Neutrophil (primary cell): ENCODE measurements at regions not wholly inside any gene's neighbourhood (a gene's known extent, or its start where the extent isn't known, plus 50 kb on each side); places are given as distances from the start of the nearest gene placed in this dataset.
A peak's percentile ranks its signal among the peaks of the same experiment; 100 is the strongest.
"Not testable (repeated sequence)": the region's sequence is repeated elsewhere in the genome, so short reads cannot be mapped to it uniquely, and the experiment has no call there.

Experiments
- H3K27ac ChIP-seq: fragments of 200-600 bp; sonication (generic); 2 replicates; pipeline ENCODE4 v1.5.1; 2016; ENCODE audit warnings: mild to moderate bottlenecking, moderate library complexity
- H3K27me3 ChIP-seq: fragments of 200-600 bp; sonication (generic); 2 replicates; pipeline ENCODE4 v1.6.0; 2016; ENCODE audit warnings: mild to moderate bottlenecking
- H3K36me3 ChIP-seq: fragments of 200-600 bp; sonication (generic); 2 replicates; pipeline ENCODE4 v1.5.1; 2017
- H3K4me1 ChIP-seq, 2 experiments: fragments of 200-600 bp in 1 of 2; sonication (generic) in 1 of 2; 1 replicate in 1 of 2; 2 replicates in 1 of 2; pipeline versions ENCODE4 v1.5.1 to v1.6.1; 2013 to 2016; ENCODE audit warnings: low read depth in 1 of 2, low read length in 1 of 2, mild to moderate bottlenecking in 1 of 2, moderate library complexity in 1 of 2; ENCODE audit not compliant: control insufficient read depth in 1 of 2, insufficient read depth in 1 of 2
- H3K4me3 ChIP-seq, 2 experiments: fragments of 200-600 bp in 1 of 2; sonication (generic) in 1 of 2; 1 replicate in 1 of 2; 2 replicates in 1 of 2; pipeline ENCODE4 v1.5.1; 2013 to 2016; ENCODE audit warnings: low read depth in 1 of 2, low read length in 1 of 2, mild to moderate bottlenecking in 1 of 2, moderate library complexity in 1 of 2
- H3K9me3 ChIP-seq: fragments of 200-600 bp; sonication (generic); 2 replicates; pipeline ENCODE4 v1.5.1; 2016
- TF ChIP-seq, protein P1 (sequence below): fragments of 200-600 bp; sonication (generic); IDR thresholded peaks from 2 replicates; pipeline ENCODE4 v1.5.1; 2016; ENCODE audit warnings: antibody characterized with exemption

DNA sequence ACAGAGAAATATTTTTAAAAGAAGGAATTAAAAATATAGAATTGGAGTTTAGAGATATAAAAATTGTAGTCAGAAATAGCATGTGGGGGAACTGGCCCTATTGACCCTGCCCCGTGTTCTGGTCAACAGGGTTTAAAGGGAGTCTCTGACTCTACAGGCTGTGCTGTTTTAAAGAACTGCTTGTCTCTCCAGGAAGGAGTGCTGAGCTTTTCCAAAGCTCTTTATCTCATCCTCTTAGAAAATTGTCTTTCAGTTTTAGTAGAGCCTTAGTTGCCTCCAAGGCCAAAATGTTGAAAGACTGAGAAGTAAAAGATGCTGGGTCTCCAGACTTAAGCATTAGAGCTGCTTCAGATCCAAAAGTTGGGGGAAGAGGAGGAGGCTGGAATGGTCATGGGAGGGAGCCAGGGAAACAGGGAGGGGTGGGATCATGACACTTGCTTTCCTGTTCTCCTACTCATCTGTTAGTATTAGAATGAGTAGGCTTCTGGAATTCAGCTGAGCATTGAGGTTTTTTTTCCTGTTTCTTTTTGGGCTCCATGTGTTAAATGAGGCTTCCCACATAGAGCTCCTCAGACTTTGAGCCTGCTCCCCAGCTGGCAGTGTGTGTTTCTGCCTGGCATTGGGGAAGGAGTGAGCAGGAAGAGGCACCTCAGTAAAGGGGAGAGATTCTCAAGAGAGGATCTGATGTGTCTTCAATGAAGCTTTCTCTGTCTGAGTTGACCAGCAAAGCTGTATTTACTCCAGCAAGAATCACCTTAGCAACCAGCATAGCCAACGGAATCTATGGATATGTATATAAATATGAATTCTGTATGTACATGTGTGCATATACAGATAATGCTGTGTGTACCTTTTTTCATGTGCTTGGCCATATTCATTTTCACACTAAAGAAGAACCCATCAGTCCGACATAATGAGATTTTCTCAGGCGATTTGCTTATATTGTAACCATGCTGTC is 186.8 kb upstream of the FBXO11 start:
- H3K4me1 ChIP-seq: no peaks in the 10 kb centered on the region
- no peak overlapping the region for H3K4me3 ChIP-seq
- H3K27ac ChIP-seq: no peak overlapping the region
- H3K27me3 ChIP-seq: no peaks in the 10 kb centered on the region
- TF ChIP-seq, protein P1, sequence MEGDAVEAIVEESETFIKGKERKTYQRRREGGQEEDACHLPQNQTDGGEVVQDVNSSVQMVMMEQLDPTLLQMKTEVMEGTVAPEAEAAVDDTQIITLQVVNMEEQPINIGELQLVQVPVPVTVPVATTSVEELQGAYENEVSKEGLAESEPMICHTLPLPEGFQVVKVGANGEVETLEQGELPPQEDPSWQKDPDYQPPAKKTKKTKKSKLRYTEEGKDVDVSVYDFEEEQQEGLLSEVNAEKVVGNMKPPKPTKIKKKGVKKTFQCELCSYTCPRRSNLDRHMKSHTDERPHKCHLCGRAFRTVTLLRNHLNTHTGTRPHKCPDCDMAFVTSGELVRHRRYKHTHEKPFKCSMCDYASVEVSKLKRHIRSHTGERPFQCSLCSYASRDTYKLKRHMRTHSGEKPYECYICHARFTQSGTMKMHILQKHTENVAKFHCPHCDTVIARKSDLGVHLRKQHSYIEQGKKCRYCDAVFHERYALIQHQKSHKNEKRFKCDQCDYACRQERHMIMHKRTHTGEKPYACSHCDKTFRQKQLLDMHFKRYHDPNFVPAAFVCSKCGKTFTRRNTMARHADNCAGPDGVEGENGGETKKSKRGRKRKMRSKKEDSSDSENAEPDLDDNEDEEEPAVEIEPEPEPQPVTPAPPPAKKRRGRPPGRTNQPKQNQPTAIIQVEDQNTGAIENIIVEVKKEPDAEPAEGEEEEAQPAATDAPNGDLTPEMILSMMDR: no peak
- no peaks in the 10 kb centered on the region for H3K9me3 ChIP-seq
- no peaks in the 10 kb centered on the region for H3K36me3 ChIP-seq

DNA sequence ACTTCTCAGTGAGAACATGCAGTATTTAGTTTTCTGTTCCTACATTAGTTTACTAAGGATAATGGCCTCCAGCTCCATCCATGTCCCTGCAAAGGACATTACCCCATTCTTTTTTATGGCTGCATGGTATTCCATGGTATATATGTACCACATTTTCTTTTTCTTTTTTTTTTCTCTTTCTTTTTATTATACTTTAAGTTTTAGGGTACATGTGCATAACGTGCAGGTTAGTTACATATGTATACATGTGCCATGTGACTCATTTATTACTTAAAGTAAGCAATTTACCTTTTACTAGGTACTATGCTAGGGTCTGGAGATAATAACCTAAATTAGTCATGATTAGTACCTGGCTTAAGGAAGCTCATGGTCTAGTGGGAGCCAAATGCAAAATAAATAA is 190.5 kb upstream of the FBXO11 start:
- H3K27me3 ChIP-seq, H3K4me1 ChIP-seq, H3K36me3 ChIP-seq, H3K27ac ChIP-seq, H3K4me3 ChIP-seq, H3K9me3 ChIP-seq: not testable (repeated sequence)

DNA sequence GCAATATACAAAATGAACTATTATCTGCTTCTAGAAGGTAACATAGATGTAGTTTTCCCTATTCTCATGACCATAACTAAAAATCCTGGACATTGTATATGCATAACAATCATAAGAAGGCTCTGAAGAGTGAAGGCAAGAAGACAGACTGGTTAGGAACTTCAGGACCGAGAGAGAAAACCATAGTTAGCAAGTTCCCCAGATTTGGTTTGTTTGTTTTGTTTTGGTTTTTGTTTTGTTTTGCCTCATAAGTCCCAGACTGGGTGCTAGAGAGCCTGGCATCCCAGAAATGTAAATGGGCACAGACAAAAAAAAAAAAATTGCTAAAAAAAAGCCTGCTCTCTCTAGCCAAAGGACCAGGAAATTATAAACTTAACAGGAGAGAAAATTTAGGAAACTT is 192.2 kb upstream of the FBXO11 start:
- no peaks in the 10 kb centered on the region for H3K27me3 ChIP-seq
- H3K36me3 ChIP-seq: no peaks in the 10 kb centered on the region
- H3K27ac ChIP-seq: no peak overlapping the region
- H3K9me3 ChIP-seq: no peaks in the 10 kb centered on the region
- TF ChIP-seq, protein P1: no peak
- no peak overlapping the region for H3K4me3 ChIP-seq
- H3K4me1 ChIP-seq: no peaks in the 10 kb centered on the region

DNA sequence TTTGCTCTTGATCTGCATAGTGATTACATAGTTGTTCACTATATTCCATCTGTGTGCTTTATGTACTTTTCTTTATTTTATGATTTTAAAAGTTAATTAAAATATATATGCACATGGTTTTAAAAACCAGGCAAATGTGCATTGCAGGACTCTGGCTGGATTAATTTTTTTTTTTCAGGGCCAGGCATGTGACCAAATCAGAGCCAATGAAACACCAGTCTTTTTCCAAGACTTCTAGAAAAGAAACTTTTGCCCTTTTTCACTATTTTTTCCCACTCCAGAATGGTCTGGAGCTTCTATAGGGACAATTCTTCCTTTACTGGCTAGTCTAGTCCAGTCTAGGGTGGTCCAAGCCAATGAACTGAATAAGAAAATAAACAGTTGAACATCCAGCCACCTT is 198.1 kb upstream of the FBXO11 start:
- Histone ChIP-seq H3K27ac (no peak overlapping the region), H3K27me3 (no peaks in the 10 kb centered on the region), H3K9me3 (no peaks in the 10 kb centered on the region), H3K4me3 (no peak overlapping the region), H3K4me1 (peaks cover 9 to 13% of the 10 kb centered on the region in 2 experiments), H3K36me3 (no peaks in the 10 kb centered on the region)
- TF ChIP-seq, protein P1: no peak

DNA sequence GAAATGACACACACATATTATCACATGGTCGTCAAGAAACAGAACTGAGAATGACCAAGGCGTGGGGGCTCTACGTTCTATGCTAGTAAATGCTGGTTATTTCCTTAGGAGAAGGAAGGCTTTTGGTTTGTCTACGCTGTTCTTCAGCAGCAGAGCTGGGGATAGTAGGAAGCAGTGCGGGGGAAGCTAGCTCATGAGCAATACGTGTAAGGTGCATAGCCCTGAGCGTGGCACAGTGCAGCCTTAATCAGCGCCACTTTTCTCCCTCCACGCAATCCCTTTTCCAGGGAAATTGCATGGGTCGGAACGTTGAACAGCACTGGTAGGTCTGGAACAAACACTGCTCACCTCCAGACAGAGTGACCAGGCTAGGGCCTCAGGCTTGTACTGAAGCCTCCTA is 199.6 kb upstream of the FBXO11 start:
- Histone ChIP-seq H3K36me3 (no peaks in the 10 kb centered on the region), H3K27me3 (no peaks in the 10 kb centered on the region), H3K27ac (no peak overlapping the region), H3K4me3 (peak overlapping the region in 1 of 2 experiments; percentile 26), H3K9me3 (no peaks in the 10 kb centered on the region), H3K4me1 (peaks cover 12 to 13% of the 10 kb centered on the region in 2 experiments)
- TF ChIP-seq, protein P1: no peak

DNA sequence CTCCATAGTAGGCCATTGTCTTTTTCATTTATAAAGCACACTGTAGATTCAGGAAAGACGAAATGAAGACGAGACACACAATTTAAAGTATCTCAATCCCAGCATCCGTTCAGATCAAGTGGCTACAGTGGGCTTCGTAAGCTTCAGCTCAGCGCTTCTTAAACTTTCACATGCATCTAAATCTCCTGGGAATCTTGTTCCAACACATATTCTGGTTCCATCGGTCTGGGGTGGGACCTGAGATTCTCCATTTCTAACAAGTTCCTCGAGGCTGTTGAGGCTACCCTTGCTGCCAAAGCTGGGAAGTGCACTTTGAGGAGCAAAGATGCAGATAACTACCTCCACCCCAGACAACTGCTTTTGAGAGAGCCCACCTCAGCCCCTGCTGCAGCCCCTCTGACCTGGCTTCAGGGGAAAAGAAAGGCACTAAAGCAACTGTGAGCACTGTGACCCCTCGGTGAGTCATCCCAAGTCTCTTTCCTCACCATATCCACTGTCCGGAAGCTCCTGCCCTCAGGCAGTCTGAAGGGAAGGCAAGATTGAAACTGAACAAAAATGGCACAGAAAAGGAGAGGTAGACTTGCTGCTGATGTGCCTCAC is 201.1 kb upstream of the FBXO11 start:
- Histone ChIP-seq H3K27ac (no peak overlapping the region), H3K9me3 (no peaks in the 10 kb centered on the region), H3K27me3 (no peaks in the 10 kb centered on the region), H3K36me3 (no peaks in the 10 kb centered on the region), H3K4me1 (peaks cover 25 to 26% of the 10 kb centered on the region in 2 experiments), H3K4me3 (no peak overlapping the region)
- TF ChIP-seq, protein P1: no peak
